Pons (tissue), 1 donor: ENCODE measurements at regions not wholly inside any gene's neighbourhood (a gene's known extent, or its start where the extent isn't known, plus 50 kb on each side); places are given as distances from the start of the nearest gene placed in this dataset.

Experiments used
- DNase-seq: peaks from one replicate; pipeline ENCODE4 v3.0.0-alpha.2; 2016; ENCODE audit warnings: low spot score

GRCh38 chr2:54360055-54360792 is 95.9 kb upstream of the SPTBN1 start:
- peak; percentile 49 for DNase-seq

- DNase-seq = no peak
These were observed 91.7 kb upstream of the SPTBN1 start for GRCh38 chr2:54364409-54364808.

GRCh38 chr2:54365661-54366060 is 90.5 kb upstream of the SPTBN1 start:
- no peak for DNase-seq

GRCh38 chr2:54366487-54367280 is 89.4 kb upstream of the SPTBN1 start:
- no peak for DNase-seq

GRCh38 chr2:54370405-54371104 is 85.6 kb upstream of the SPTBN1 start:
- no peak for DNase-seq

- DNase-seq = no peak
These were observed 84.6 kb upstream of the SPTBN1 start for GRCh38 chr2:54371460-54372065.

GRCh38 chr2:54372361-54372760 is 83.8 kb upstream of the SPTBN1 start:
- no peak for DNase-seq

GRCh38 chr2:54373855-54374254 is 82.3 kb upstream of the SPTBN1 start:
- no peak for DNase-seq

- no peak for DNase-seq
These were observed 81.3 kb upstream of the SPTBN1 start for GRCh38 chr2:54374591-54375364.

- DNase-seq = no peak
These were observed 78.7 kb upstream of the SPTBN1 start for GRCh38 chr2:54377451-54377850.

GRCh38 chr2:54377901-54378493 is 78.1 kb upstream of the SPTBN1 start:
- no peak for DNase-seq

GRCh38 chr2:54380670-54381069 is 75.5 kb upstream of the SPTBN1 start:
- no peak for DNase-seq

- no peak for DNase-seq
These were observed 74.8 kb upstream of the SPTBN1 start for GRCh38 chr2:54381293-54381692.

- DNase-seq = no peak
These were observed 73.5 kb upstream of the SPTBN1 start for GRCh38 chr2:54382601-54383000.

GRCh38 chr2:54384301-54385203 is 71.6 kb upstream of the SPTBN1 start:
- peak; percentile 97 for DNase-seq

GRCh38 chr2:54385271-54385670 is 70.9 kb upstream of the SPTBN1 start:
- DNase-seq = no peak

- no peak for DNase-seq
These were observed 69.5 kb upstream of the SPTBN1 start for GRCh38 chr2:54386585-54386984.

- no peak for DNase-seq
These were observed 68.8 kb upstream of the SPTBN1 start for GRCh38 chr2:54387059-54387991.

- DNase-seq = no peak
These were observed 68.1 kb upstream of the SPTBN1 start for GRCh38 chr2:54388076-54388475.
